ENCODE measurements at regions not wholly inside any gene's neighbourhood (a gene's known extent, or its start where the extent isn't known, plus 50 kb on each side); places are given as distances from the start of the nearest gene placed in this dataset.

- ChIA-PET POLR2A (no interaction called here), CTCF (interaction anchor here (0.8 to 1.5 kb wide), 2 partner anchors 10 to 19 kb away, joined by 3 to 4 read pairs; no protein-coding TSS in a partner anchor)
- DNase-seq (ENCODE audit: extremely low spot score) = no peak
Observed at GRCh38 chr5:166349046-166349445, 1942.4 kb upstream of the WWC1 start.

GRCh38 chr5:166353580-166353979 is 1937.9 kb upstream of the WWC1 start:
- ChIA-PET POLR2A (no interaction called here), CTCF (no interaction called here)
- TF ChIP-seq CTCF (IDR thresholded peaks at IDR 0.05; ENCODE audit: control extremely low read depth, extremely low read depth, low read depth, missing control alignments) = no peak
- no peak for DNase-seq (ENCODE audit: extremely low spot score)

More at GRCh38 chr5:166349046-166349445, 1942.4 kb upstream of the WWC1 start:
- TF ChIP-seq CTCF (IDR thresholded peaks at IDR 0.05; ENCODE audit: control extremely low read depth, extremely low read depth, low read depth, missing control alignments) = no peak

GRCh38 chr5:166354332-166354731 is 1937.1 kb upstream of the WWC1 start:
- TF ChIP-seq CTCF (IDR thresholded peaks at IDR 0.05; ENCODE audit: control extremely low read depth, extremely low read depth, low read depth, missing control alignments) = no peak
- no peak for DNase-seq (ENCODE audit: extremely low spot score)
- POLR2A ChIA-PET = no interaction called here
- CTCF ChIA-PET = no interaction called here

GRCh38 chr5:166356096-166356495 is 1935.3 kb upstream of the WWC1 start:
- DNase-seq (ENCODE audit: extremely low spot score) = no peak
- ChIA-PET CTCF (no interaction called here), POLR2A (no interaction called here)
- no peak for TF ChIP-seq CTCF (IDR thresholded peaks at IDR 0.05; ENCODE audit: control extremely low read depth, extremely low read depth, low read depth, missing control alignments)

- TF ChIP-seq CTCF (IDR thresholded peaks at IDR 0.05; ENCODE audit: control extremely low read depth, extremely low read depth, low read depth, missing control alignments) = no peak
- ChIA-PET POLR2A (no interaction called here), CTCF (no interaction called here)
- DNase-seq (ENCODE audit: extremely low spot score) = no peak
Observed at GRCh38 chr5:166358127-166358830, 1933.2 kb upstream of the WWC1 start.

- TF ChIP-seq CTCF (IDR thresholded peaks at IDR 0.05; ENCODE audit: control extremely low read depth, extremely low read depth, low read depth, missing control alignments) = no peak
- CTCF ChIA-PET = no interaction called here
- DNase-seq (ENCODE audit: extremely low spot score) = no peak
- POLR2A ChIA-PET = no interaction called here
Observed at GRCh38 chr5:166363087-166363760, 1928.2 kb upstream of the WWC1 start.

All from GM10248 (cell line).